ENCODE measurements at regions not wholly inside any gene's neighbourhood (a gene's known extent, or its start where the extent isn't known, plus 50 kb on each side); places are given as distances from the start of the nearest gene placed in this dataset.

DNA sequence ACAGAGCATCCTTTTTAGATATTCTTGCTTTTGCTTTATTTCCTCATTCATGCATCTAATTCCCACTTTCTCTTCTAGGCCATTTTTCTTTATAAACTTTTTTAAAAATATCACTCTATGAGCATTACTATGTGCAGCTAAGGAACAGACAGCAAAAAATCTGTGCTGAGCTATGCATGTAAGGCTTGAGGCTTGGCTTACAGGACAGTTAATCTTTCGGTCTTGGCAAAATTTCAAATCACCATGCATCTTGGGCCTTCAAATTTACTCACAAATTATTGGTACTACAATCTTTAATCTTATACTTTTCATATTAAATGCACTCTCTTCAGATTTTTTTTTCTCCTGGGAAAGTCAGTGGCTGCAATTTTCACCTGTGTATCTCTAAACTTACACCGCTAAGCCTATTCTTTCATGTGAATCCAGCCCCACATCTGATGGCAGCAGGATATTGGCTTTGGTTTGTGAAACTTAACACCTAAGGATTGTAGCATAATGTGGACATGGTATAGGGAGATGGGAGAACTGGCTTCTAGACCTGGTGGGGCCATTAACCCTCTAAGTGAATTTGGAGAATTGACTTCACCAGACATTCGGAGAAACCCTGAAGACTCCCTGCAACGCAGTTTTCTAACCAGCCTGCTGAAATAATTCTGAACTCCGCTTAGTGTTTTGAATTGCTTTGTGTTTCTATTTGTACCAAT lies 278.3 kb downstream of the SPRY1 start:
- TF ChIP-seq, protein P1, sequence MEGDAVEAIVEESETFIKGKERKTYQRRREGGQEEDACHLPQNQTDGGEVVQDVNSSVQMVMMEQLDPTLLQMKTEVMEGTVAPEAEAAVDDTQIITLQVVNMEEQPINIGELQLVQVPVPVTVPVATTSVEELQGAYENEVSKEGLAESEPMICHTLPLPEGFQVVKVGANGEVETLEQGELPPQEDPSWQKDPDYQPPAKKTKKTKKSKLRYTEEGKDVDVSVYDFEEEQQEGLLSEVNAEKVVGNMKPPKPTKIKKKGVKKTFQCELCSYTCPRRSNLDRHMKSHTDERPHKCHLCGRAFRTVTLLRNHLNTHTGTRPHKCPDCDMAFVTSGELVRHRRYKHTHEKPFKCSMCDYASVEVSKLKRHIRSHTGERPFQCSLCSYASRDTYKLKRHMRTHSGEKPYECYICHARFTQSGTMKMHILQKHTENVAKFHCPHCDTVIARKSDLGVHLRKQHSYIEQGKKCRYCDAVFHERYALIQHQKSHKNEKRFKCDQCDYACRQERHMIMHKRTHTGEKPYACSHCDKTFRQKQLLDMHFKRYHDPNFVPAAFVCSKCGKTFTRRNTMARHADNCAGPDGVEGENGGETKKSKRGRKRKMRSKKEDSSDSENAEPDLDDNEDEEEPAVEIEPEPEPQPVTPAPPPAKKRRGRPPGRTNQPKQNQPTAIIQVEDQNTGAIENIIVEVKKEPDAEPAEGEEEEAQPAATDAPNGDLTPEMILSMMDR (IDR thresholded peaks at IDR 0.05), result no peak
- TF ChIP-seq, protein P2, sequence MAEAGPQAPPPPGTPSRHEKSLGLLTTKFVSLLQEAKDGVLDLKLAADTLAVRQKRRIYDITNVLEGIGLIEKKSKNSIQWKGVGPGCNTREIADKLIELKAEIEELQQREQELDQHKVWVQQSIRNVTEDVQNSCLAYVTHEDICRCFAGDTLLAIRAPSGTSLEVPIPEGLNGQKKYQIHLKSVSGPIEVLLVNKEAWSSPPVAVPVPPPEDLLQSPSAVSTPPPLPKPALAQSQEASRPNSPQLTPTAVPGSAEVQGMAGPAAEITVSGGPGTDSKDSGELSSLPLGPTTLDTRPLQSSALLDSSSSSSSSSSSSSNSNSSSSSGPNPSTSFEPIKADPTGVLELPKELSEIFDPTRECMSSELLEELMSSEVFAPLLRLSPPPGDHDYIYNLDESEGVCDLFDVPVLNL (CRISPR knock-in tag; IDR thresholded peaks at IDR 0.05; ENCODE audit: borderline replicate concordance, low read depth), result no peak
- no peak for TF ChIP-seq CREB1 (CRISPR knock-in tag; IDR thresholded peaks at IDR 0.05)
- TF ChIP-seq ZNF138 (CRISPR knock-in tag; conservative IDR thresholded peaks at IDR 0.05), result no peak
- TF ChIP-seq, protein P3, sequence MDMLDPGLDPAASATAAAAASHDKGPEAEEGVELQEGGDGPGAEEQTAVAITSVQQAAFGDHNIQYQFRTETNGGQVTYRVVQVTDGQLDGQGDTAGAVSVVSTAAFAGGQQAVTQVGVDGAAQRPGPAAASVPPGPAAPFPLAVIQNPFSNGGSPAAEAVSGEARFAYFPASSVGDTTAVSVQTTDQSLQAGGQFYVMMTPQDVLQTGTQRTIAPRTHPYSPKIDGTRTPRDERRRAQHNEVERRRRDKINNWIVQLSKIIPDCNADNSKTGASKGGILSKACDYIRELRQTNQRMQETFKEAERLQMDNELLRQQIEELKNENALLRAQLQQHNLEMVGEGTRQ (CRISPR knock-in tag; IDR thresholded peaks at IDR 0.05), result no peak
- TF ChIP-seq, protein P4, sequence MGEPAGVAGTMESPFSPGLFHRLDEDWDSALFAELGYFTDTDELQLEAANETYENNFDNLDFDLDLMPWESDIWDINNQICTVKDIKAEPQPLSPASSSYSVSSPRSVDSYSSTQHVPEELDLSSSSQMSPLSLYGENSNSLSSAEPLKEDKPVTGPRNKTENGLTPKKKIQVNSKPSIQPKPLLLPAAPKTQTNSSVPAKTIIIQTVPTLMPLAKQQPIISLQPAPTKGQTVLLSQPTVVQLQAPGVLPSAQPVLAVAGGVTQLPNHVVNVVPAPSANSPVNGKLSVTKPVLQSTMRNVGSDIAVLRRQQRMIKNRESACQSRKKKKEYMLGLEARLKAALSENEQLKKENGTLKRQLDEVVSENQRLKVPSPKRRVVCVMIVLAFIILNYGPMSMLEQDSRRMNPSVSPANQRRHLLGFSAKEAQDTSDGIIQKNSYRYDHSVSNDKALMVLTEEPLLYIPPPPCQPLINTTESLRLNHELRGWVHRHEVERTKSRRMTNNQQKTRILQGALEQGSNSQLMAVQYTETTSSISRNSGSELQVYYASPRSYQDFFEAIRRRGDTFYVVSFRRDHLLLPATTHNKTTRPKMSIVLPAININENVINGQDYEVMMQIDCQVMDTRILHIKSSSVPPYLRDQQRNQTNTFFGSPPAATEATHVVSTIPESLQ (CRISPR knock-in tag; IDR thresholded peaks at IDR 0.05), result no peak
- TF ChIP-seq OVOL2 (CRISPR knock-in tag; IDR thresholded peaks at IDR 0.05; ENCODE audit: borderline replicate concordance), result no peak

Measured in WTC11 (cell line).